Tibial artery (tissue), 4 donors: ENCODE measurements at regions not wholly inside any gene's neighbourhood (a gene's known extent, or its start where the extent isn't known, plus 50 kb on each side); places are given as distances from the start of the nearest gene placed in this dataset.

Source experiments
- DNase-seq, 2 donors: peaks; one replicate each; pipeline ENCODE4 v3.0.0-alpha.2; 2019
- H3K27ac ChIP-seq, 2 donors: fragments of 200-600 bp; sonication (generic) in 1 of 2; 1 replicate in 1 of 2; 2 replicates in 1 of 2; pipeline ENCODE4 v1.5.1; 2018 to 2019; ENCODE audit warnings: mild to moderate bottlenecking in 1 of 2
- H3K27me3 ChIP-seq, 2 donors: fragments of 200-600 bp; sonication (generic) in 1 of 2; one replicate each; pipeline versions ENCODE4 v1.5.1 to v1.6.0; 2016 to 2019
- H3K36me3 ChIP-seq, 3 donors: fragments of 200-600 bp; sonication (generic) in 2 of 3; one replicate each; pipeline ENCODE4 v1.5.1; 2016 to 2019; ENCODE audit warnings: mild to moderate bottlenecking in 2 of 3
- H3K4me1 ChIP-seq, 4 donors: fragments of 200-600 bp; sonication (generic) in 2 of 4; 1 replicate in 3 of 4; 2 replicates in 1 of 4; pipeline ENCODE4 v1.5.1; 2016 to 2019
- H3K4me3 ChIP-seq, 2 donors: fragments of 200-600 bp; sonication (generic) in 1 of 2; 1 replicate in 1 of 2; 2 replicates in 1 of 2; pipeline ENCODE4 v1.5.1; 2018 to 2019; ENCODE audit warnings: mild to moderate bottlenecking in 2 of 2
- H3K9me3 ChIP-seq, 3 donors: fragments of 200-600 bp; sonication (generic) in 1 of 3; one replicate each; pipeline ENCODE4 v1.5.1; 2016 to 2019
- CTCF ChIP-seq, 2 experiments: fragments of 200-600 bp in 1 of 2; fragments of 450-650 bp in 1 of 2; IDR thresholded peaks; one replicate each; pipeline ENCODE4 v1.5.1; 2017 to 2019; ENCODE audit warnings: antibody characterized with exemption in 2 of 2, mild to moderate bottlenecking in 1 of 2, moderate library complexity in 1 of 2
- intact Hi-C: fragments of 100-400 bp; cut with DNase I; formaldehyde crosslinking; loops from one replicate; pipeline ENCODE4 v1.15.0; 2023; ENCODE audit warnings: low total_unique reads

DNA sequence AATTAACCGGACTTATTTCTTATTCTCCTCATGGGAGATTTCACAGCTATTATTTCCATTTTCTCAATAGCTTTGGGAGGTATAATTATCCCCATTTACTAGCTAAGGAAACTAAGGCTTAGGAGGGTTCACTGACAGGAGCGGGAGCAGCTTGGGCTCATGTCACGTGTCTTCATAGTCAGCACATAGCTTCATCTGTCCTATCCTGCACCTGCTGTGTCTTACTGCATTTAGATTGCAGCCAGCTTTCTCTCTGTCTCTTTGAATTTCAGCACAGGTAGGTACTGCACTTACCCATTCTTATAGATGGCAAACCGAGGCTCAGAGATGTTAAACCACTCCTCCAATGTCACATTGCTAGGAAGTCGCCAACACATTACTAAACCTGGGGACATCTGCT is 839.9 kb downstream of the MAFB start:
- intact Hi-C loops: no loop called here
- TF ChIP-seq CTCF (IDR thresholded peaks at IDR 0.05): no peak
- Histone ChIP-seq H3K36me3 (no peaks in the 10 kb centered on the region), H3K27me3 (no peaks in the 10 kb centered on the region), H3K4me3 (no peak overlapping the region), H3K4me1 (peaks cover 0 to 18% (median 13%) of the 10 kb centered on the region in 4 donors), H3K9me3 (no peaks in the 10 kb centered on the region), H3K27ac (no peak overlapping the region)
- DNase-seq: no peak

- Histone ChIP-seq H3K27me3 (no peaks in the 10 kb centered on the region), H3K36me3 (no peaks in the 10 kb centered on the region), H3K4me3 (no peak overlapping the region), H3K4me1 (no peaks in the 10 kb centered on the region), H3K9me3 (no peaks in the 10 kb centered on the region), H3K27ac (no peak overlapping the region)
- DNase-seq: no peak
- no peak for TF ChIP-seq CTCF (IDR thresholded peaks at IDR 0.05)
- intact Hi-C loops: no loop called here
Observed at GRCh38 chr20:39839399-39840119, 849.5 kb downstream of the MAFB start.

DNA sequence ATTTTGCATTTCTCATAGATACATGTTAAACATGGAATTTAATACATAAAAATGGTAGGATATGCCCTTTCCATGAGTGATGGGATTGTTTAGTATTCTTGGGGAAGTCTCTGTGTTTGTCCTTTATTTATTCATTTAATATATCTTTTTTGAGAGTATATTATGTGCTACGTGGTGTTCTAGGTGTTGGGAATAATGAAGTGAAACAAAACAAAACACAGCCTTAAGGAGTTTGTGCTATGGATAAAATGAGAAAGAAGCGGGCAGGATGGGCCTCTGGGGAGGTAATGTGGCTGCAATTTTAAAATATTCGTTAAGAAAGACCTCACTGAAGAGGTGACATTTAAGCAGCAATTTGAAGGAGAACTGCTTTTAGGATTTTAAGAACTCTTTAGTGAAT is 851.5 kb downstream of the MAFB start:
- intact Hi-C loops: no loop called here
- H3K9me3 ChIP-seq: no peaks in the 10 kb centered on the region
- H3K4me3 ChIP-seq: no peak overlapping the region
- no peaks in the 10 kb centered on the region for H3K27me3 ChIP-seq
- DNase-seq: no peak
- no peaks in the 10 kb centered on the region for H3K36me3 ChIP-seq
- TF ChIP-seq CTCF (IDR thresholded peaks at IDR 0.05): no peak
- H3K27ac ChIP-seq: no peak overlapping the region
- H3K4me1 ChIP-seq: no peaks in the 10 kb centered on the region

DNA sequence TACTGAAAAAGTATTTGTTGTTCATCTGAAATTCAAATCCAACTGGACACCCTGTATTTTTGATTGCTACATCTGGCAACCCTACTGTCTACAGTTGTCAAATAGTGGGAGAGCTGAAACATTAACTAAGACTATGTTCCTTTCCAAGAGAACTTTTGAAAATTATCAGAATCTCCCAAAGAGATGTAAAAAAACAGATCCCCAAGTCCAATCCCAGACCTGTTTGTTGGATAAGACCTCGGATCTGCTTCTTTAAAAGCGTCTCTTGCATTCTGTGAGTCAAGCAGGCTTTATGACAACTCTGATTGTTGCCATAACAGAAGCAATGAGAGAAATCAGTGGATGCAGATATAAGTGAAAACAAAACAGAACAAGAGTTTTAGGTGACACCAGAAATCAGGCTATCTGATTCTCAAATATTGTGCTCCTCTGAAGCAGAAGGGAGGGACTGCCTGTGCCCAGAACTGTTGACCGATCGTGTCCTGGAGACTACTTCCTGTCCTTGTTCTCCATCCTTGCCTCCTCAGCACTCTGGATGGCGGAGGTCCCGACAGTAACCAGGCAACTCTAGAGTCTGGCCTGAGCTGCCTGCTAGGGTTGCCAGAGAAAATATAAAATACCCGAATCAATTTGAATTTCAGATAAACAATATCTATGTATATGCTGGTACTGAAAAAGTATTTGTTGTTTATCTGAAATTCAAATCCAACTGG is 853.8 kb downstream of the MAFB start:
- peak in 1 of 2 donors; percentile 54 for DNase-seq
- no peak for TF ChIP-seq CTCF (IDR thresholded peaks at IDR 0.05)
- Histone ChIP-seq H3K9me3 (no peaks in the 10 kb centered on the region), H3K36me3 (no peaks in the 10 kb centered on the region), H3K4me1 (no peaks in the 10 kb centered on the region), H3K27me3 (no peaks in the 10 kb centered on the region), H3K27ac (no peak overlapping the region), H3K4me3 (no peak overlapping the region)
- intact Hi-C loops: no loop called here

- Histone ChIP-seq H3K36me3 (no peaks in the 10 kb centered on the region), H3K27me3 (no peaks in the 10 kb centered on the region), H3K9me3 (no peaks in the 10 kb centered on the region), H3K4me3 (no peak overlapping the region), H3K27ac (no peak overlapping the region), H3K4me1 (no peaks in the 10 kb centered on the region)
- no peak for DNase-seq
- no peak for TF ChIP-seq CTCF (IDR thresholded peaks at IDR 0.05)
- intact Hi-C loops: no loop called here
Observed at GRCh38 chr20:39830903-39831302, 858.1 kb downstream of the MAFB start.
